Smooth muscle cell (in vitro differentiated cells): ENCODE measurements at regions not wholly inside any gene's neighbourhood (a gene's known extent, or its start where the extent isn't known, plus 50 kb on each side); places are given as distances from the start of the nearest gene placed in this dataset.

Experiments used
- DNase-seq: peaks from one replicate; lab custom pipeline; 2025; ENCODE audit not compliant: unreplicated experiment; lab: John Stamatoyannopoulos, UW
- H2AFZ ChIP-seq: fragments of 200-600 bp; sonication (generic); 2 replicates; pipeline ENCODE4 v1.6.0; 2016; ENCODE audit warnings: antibody characterized with exemption, low read depth, mild to moderate bottlenecking
- H3F3A ChIP-seq: fragments of 200-600 bp; sonication (generic); 2 replicates; pipeline ENCODE4 v1.6.0; 2017; ENCODE audit warnings: antibody characterized with exemption, low read depth
- H3K27ac ChIP-seq: fragments of 200-600 bp; sonication (generic); 2 replicates; pipeline ENCODE4 v1.5.1; 2016; ENCODE audit warnings: low read depth, mild to moderate bottlenecking
- H3K27me3 ChIP-seq: fragments of 200-600 bp; sonication (generic); 2 replicates; pipeline ENCODE4 v1.6.1; 2016; ENCODE audit warnings: low read depth, mild to moderate bottlenecking
- H3K36me3 ChIP-seq: fragments of 200-600 bp; sonication (generic); 2 replicates; pipeline ENCODE4 v1.5.1; 2016; ENCODE audit warnings: low read depth
- H3K4me1 ChIP-seq: fragments of 200-600 bp; sonication (generic); 2 replicates; pipeline ENCODE4 v1.5.1; 2016; ENCODE audit warnings: low read depth
- H3K4me2 ChIP-seq: fragments of 200-600 bp; sonication (generic); 2 replicates; pipeline ENCODE4 v1.6.0; 2016; ENCODE audit warnings: mild to moderate bottlenecking
- H3K4me3 ChIP-seq: fragments of 200-600 bp; sonication (generic); 2 replicates; pipeline ENCODE4 v1.5.1; 2016; ENCODE audit warnings: mild to moderate bottlenecking
- H3K79me2 ChIP-seq: fragments of 200-600 bp; sonication (generic); 2 replicates; pipeline ENCODE4 v1.6.0; 2016; ENCODE audit warnings: low read depth, mild to moderate bottlenecking
- H3K9ac ChIP-seq: fragments of 200-600 bp; sonication (generic); 2 replicates; pipeline ENCODE4 v1.6.0; 2016; ENCODE audit warnings: low read depth
- H3K9me3 ChIP-seq: fragments of 200-600 bp; sonication (generic); replicated peaks from 2 replicates; pipeline ENCODE4 v1.5.1; 2016; ENCODE audit warnings: low read depth
- H4K20me1 ChIP-seq: fragments of 200-600 bp; sonication (generic); 2 replicates; pipeline ENCODE4 v1.6.0; 2016; ENCODE audit warnings: low read depth
- CTCF ChIP-seq: fragments of 200-600 bp; sonication (generic); IDR thresholded peaks from 2 replicates; pipeline ENCODE4 v1.5.1; 2017; ENCODE audit warnings: borderline replicate concordance, mild to moderate bottlenecking, antibody characterized with exemption; ENCODE audit not compliant: insufficient read depth, poor library complexity, severe bottlenecking
- WGBS: methylation state at CpG from one replicate; pipeline ENCODE4 v1.1.7; 2016; ENCODE audit warnings: low lambda C conversion rate; 5-methylcytosine and 5-hydroxymethylcytosine counted together

- no peak for TF ChIP-seq CTCF
- H3K27me3 ChIP-seq: no peaks in the 10 kb centered on the region
- no peaks in the 10 kb centered on the region for H3K9me3 ChIP-seq
- no peaks in the 10 kb centered on the region for H3K79me2 ChIP-seq
- no peak for DNase-seq
- peak overlapping the region; percentile 30 for H3K27ac ChIP-seq
- no peaks in the 10 kb centered on the region for H3K36me3 ChIP-seq
- no peak overlapping the region for H3K9ac ChIP-seq
- H2AFZ ChIP-seq: no peak overlapping the region
- no peaks in the 10 kb centered on the region for H3K4me1 ChIP-seq
- peak overlapping the region; percentile 46 for H3K4me2 ChIP-seq
- no peaks in the 10 kb centered on the region for H4K20me1 ChIP-seq
- no peaks in the 10 kb centered on the region for H3F3A ChIP-seq
- 91% methylated on average over 3 of the region's 3 CpGs for WGBS
- no peak overlapping the region for H3K4me3 ChIP-seq
These were observed 128.0 kb upstream of the ABCA1 start for GRCh38 chr9:105055917-105056316.

- no peak overlapping the region for H2AFZ ChIP-seq
- WGBS: 96% methylated on average over 4 of the region's 4 CpGs
- H3F3A ChIP-seq: no peaks in the 10 kb centered on the region
- H3K4me1 ChIP-seq: no peaks in the 10 kb centered on the region
- no peaks in the 10 kb centered on the region for H4K20me1 ChIP-seq
- H3K27ac ChIP-seq: no peak overlapping the region
- no peaks in the 10 kb centered on the region for H3K9me3 ChIP-seq
- no peaks in the 10 kb centered on the region for H3K79me2 ChIP-seq
- no peak overlapping the region for H3K9ac ChIP-seq
- no peaks in the 10 kb centered on the region for H3K36me3 ChIP-seq
- TF ChIP-seq CTCF: no peak
- H3K27me3 ChIP-seq: no peaks in the 10 kb centered on the region
- DNase-seq: no peak
- H3K4me3 ChIP-seq: no peak overlapping the region
- no peak overlapping the region for H3K4me2 ChIP-seq
These were observed 129.6 kb upstream of the ABCA1 start for GRCh38 chr9:105057551-105057950.

GRCh38 chr9:105059252-105059651, 131.3 kb upstream of the ABCA1 start:
- no peak overlapping the region for H2AFZ ChIP-seq

More at GRCh38 chr9:105059252-105059651, 131.3 kb upstream of the ABCA1 start:
- Histone ChIP-seq H3K4me2 (no peak overlapping the region), H3K4me1 (peaks cover 5% of the 10 kb centered on the region), H3K27ac (no peak overlapping the region), H4K20me1 (no peaks in the 10 kb centered on the region), H3K27me3 (no peaks in the 10 kb centered on the region), H3K36me3 (no peaks in the 10 kb centered on the region), H3F3A (peaks cover 5% of the 10 kb centered on the region), H3K79me2 (no peaks in the 10 kb centered on the region), H3K9ac (no peak overlapping the region), H3K4me3 (no peak overlapping the region), H3K9me3 (no peaks in the 10 kb centered on the region)
- DNase-seq: no peak
- no peak for TF ChIP-seq CTCF
- 93% methylated on average over 1 of the region's 1 CpG for whole genome bisulfite sequencing
